IMR-90 (cell line): ENCODE measurements at regions not wholly inside any gene's neighbourhood (a gene's known extent, or its start where the extent isn't known, plus 50 kb on each side); places are given as distances from the start of the nearest gene placed in this dataset.

Experiments
- ATAC-seq: fragments of 200-7000 bp; cut with Tn5 transposase; 2 replicates; pipeline ENCODE4 v1.9.1; 2020; ENCODE audit warnings: low read depth, mild to moderate bottlenecking, moderate library complexity
- BruUV-seq: library from RNA; stranded (reverse); fragments of 400-500 nt; replicated peaks from 2 replicates; lab custom pipeline; 2021; lab: Mats Ljungman, UMichigan
- CTCF ChIA-PET: fragments of 300-600 bp; formaldehyde crosslinking; extraction: SDS; loops from one replicate; lab custom pipeline; 2021; ENCODE audit warnings: antibody characterized with exemption; lab: Yijun Ruan, JAX
- POLR2A ChIA-PET: fragments of 300-600 bp; sonication (Branson Sonifier 250); formaldehyde crosslinking; loops from one replicate; lab custom pipeline; 2022; ENCODE audit warnings: antibody characterized with exemption; ENCODE audit not compliant: unreplicated experiment; lab: Charles Lee
- DNase-seq: peaks from one replicate; pipeline ENCODE4 v3.0.0; 2013
- H2AFZ ChIP-seq: replicated peaks from 2 replicates; pipeline ENCODE3; 2013; ENCODE audit warnings: low read length, mild to moderate bottlenecking; ENCODE audit not compliant: poor library complexity
- H2AK5ac ChIP-seq: 2 replicates; pipeline ENCODE4 v1.6.1; 2013; ENCODE audit warnings: low read depth, low read length, inconsistent platforms
- H2AK9ac ChIP-seq: replicated peaks from 2 replicates; pipeline ENCODE3; 2013; ENCODE audit warnings: mild to moderate bottlenecking, low read depth, low read length, moderate library complexity; ENCODE audit not compliant: poor library complexity
- H2BK120ac ChIP-seq: 2 replicates; pipeline ENCODE4 v1.6.1; 2013; ENCODE audit warnings: low read depth, low read length, inconsistent platforms
- H2BK15ac ChIP-seq: 3 replicates; pipeline ENCODE4 v1.6.1; 2013; ENCODE audit warnings: low read depth, low read length, inconsistent platforms
- H2BK20ac ChIP-seq: 2 replicates; pipeline ENCODE4 v1.6.1; 2013; ENCODE audit warnings: low read depth, mild to moderate bottlenecking, inconsistent platforms, low read length, moderate library complexity
- H2BK5ac ChIP-seq: 2 replicates; pipeline ENCODE4 v1.6.1; 2013; ENCODE audit warnings: mild to moderate bottlenecking, low read depth, low read length, inconsistent platforms; ENCODE audit not compliant: poor library complexity, severe bottlenecking
- H3K14ac ChIP-seq: replicated peaks from 2 replicates; pipeline ENCODE4 v1.6.1; 2013; ENCODE audit warnings: low read depth, low read length, inconsistent platforms
- H3K18ac ChIP-seq: 2 replicates; pipeline ENCODE4 v1.6.1; 2013; ENCODE audit warnings: low read depth, low read length, control low read depth
- H3K23ac ChIP-seq: 2 replicates; pipeline ENCODE4 v1.6.1; 2013; ENCODE audit warnings: low read depth, low read length, inconsistent platforms
- H3K27ac ChIP-seq: 2 replicates; pipeline ENCODE4 v1.5.1; 2013; ENCODE audit warnings: mild to moderate bottlenecking, control low read depth, low read length; ENCODE audit not compliant: insufficient read depth
- H3K27me3 ChIP-seq: 2 replicates; pipeline ENCODE4 v1.6.1; 2013; ENCODE audit warnings: low read length; ENCODE audit not compliant: control insufficient read depth, insufficient read depth
- H3K36me3 ChIP-seq: 2 replicates; pipeline ENCODE4 v1.6.1; 2013; ENCODE audit warnings: low read length, mixed read lengths; ENCODE audit not compliant: control insufficient read depth, insufficient read depth
- H3K4ac ChIP-seq: 2 replicates; pipeline ENCODE4 v1.6.1; 2013; ENCODE audit warnings: low read depth, low read length, inconsistent platforms
- H3K4me1 ChIP-seq: 2 replicates; pipeline ENCODE4 v1.6.1; 2013; ENCODE audit warnings: low read length, mixed read lengths; ENCODE audit not compliant: control insufficient read depth, insufficient read depth
- H3K4me2 ChIP-seq: 2 replicates; pipeline ENCODE4 v1.6.1; 2013; ENCODE audit warnings: low read depth, mild to moderate bottlenecking, control low read depth, low read length, moderate library complexity
- H3K4me3 ChIP-seq: 2 replicates; pipeline ENCODE4 v1.5.1; 2013; ENCODE audit warnings: low read depth, mild to moderate bottlenecking, control low read depth, low read length, moderate library complexity; ENCODE audit not compliant: insufficient read depth
- H3K56ac ChIP-seq: 2 replicates; pipeline ENCODE4 v1.6.1; 2013; ENCODE audit warnings: low read length, inconsistent platforms; ENCODE audit not compliant: insufficient read depth; ENCODE audit errors: extremely low read depth
- H3K79me1 ChIP-seq, 2 experiments: 2 replicates each; pipeline ENCODE4 v1.6.1; 2013; ENCODE audit warnings: low read length in 2 of 2, inconsistent platforms in 1 of 2, low read depth in 1 of 2
- H3K9ac ChIP-seq: 2 replicates; pipeline ENCODE4 v1.6.1; 2013; ENCODE audit warnings: low read depth, low read length, control low read depth
- H3K9me1 ChIP-seq: 2 replicates; pipeline ENCODE4 v1.6.1; 2013; ENCODE audit warnings: low read length, inconsistent platforms; ENCODE audit not compliant: insufficient read depth
- H3K9me3 ChIP-seq: 2 replicates; pipeline ENCODE4 v1.6.1; 2013; ENCODE audit warnings: low read length; ENCODE audit not compliant: control insufficient read depth, insufficient read depth
- H4K20me1 ChIP-seq: 2 replicates; pipeline ENCODE4 v1.6.1; 2013; ENCODE audit warnings: low read length, inconsistent platforms; ENCODE audit not compliant: insufficient read depth
- H4K5ac ChIP-seq: 2 replicates; pipeline ENCODE4 v1.6.1; 2013; ENCODE audit warnings: mild to moderate bottlenecking, low read depth, low read length, control low read depth
- H4K8ac ChIP-seq, 2 experiments: 2 replicates each; pipeline ENCODE4 v1.6.1; 2013; ENCODE audit warnings: low read depth in 2 of 2, low read length in 2 of 2, control low read depth in 1 of 2, inconsistent platforms in 1 of 2
- H4K91ac ChIP-seq: 2 replicates; pipeline ENCODE4 v1.6.1; 2013; ENCODE audit warnings: low read depth, low read length, inconsistent platforms; ENCODE audit not compliant: insufficient read depth
- BHLHE40 ChIP-seq: fragments of 150-350 bp; IDR thresholded peaks from 2 replicates; pipeline ENCODE4 v1.6.1; 2016; ENCODE audit warnings: mild to moderate bottlenecking, low read depth, low read length
- CEBPB ChIP-seq: IDR thresholded peaks from 2 replicates; pipeline ENCODE4 v1.6.1; 2012; ENCODE audit warnings: low read depth, low read length, improper control_type of control experiment
- CHD1 ChIP-seq: IDR thresholded peaks from 2 replicates; pipeline ENCODE4 v1.6.1; 2012; ENCODE audit warnings: low read depth, low read length, improper control_type of control experiment
- ELK1 ChIP-seq: fragments of 150-350 bp; IDR thresholded peaks from 2 replicates; pipeline ENCODE4 v1.6.1; 2016; ENCODE audit warnings: low read depth, mild to moderate bottlenecking, low read length, moderate library complexity, borderline replicate concordance
- FOS ChIP-seq: fragments of 150-350 bp; IDR thresholded peaks from 2 replicates; pipeline ENCODE4 v1.6.1; 2016; ENCODE audit warnings: low read depth, low read length
- MAFK ChIP-seq: IDR thresholded peaks from 2 replicates; pipeline ENCODE4 v1.6.1; 2012; ENCODE audit warnings: low read depth, low read length, improper control_type of control experiment
- MAZ ChIP-seq: IDR thresholded peaks from 2 replicates; pipeline ENCODE4 v1.6.1; 2012; ENCODE audit warnings: low read depth, mild to moderate bottlenecking, low read length, improper control_type of control experiment, moderate library complexity, borderline replicate concordance
- MXI1 ChIP-seq: IDR thresholded peaks from 2 replicates; pipeline ENCODE4 v1.6.1; 2012; ENCODE audit warnings: low read depth, mild to moderate bottlenecking, low read length, moderate library complexity, borderline replicate concordance
- NFE2L2 ChIP-seq: fragments of 150-350 bp; IDR thresholded peaks from 2 replicates; pipeline ENCODE4 v1.6.1; 2016; ENCODE audit warnings: low read depth, mild to moderate bottlenecking, low read length
- POLR2A ChIP-seq: IDR thresholded peaks from 2 replicates; pipeline ENCODE4 v1.6.1; 2012; ENCODE audit warnings: mild to moderate bottlenecking, low read depth, low read length
- RAD21 ChIP-seq: IDR thresholded peaks from 2 replicates; pipeline ENCODE4 v1.6.1; 2012; ENCODE audit warnings: low read length, improper control_type of control experiment
- RCOR1 ChIP-seq: IDR thresholded peaks from 2 replicates; pipeline ENCODE4 v1.6.1; 2012; ENCODE audit warnings: mild to moderate bottlenecking, low read length, improper control_type of control experiment; ENCODE audit not compliant: insufficient replicate concordance
- RFX5 ChIP-seq: IDR thresholded peaks from 2 replicates; pipeline ENCODE4 v1.8.0; 2012; ENCODE audit warnings: low read depth, mild to moderate bottlenecking, low read length, moderate library complexity
- SMC3 ChIP-seq: fragments of 150-350 bp; IDR thresholded peaks from 2 replicates; pipeline ENCODE4 v1.6.1; 2016; ENCODE audit warnings: low read depth, mild to moderate bottlenecking, antibody characterized with exemption, low read length, moderate library complexity
- USF2 ChIP-seq: fragments of 150-350 bp; IDR thresholded peaks from 2 replicates; pipeline ENCODE4 v1.6.1; 2017; ENCODE audit warnings: mild to moderate bottlenecking, antibody characterized with exemption, low read length, low read depth
- WGBS, 2 experiments: methylation state at CpG; one replicate each; pipeline versions ENCODE4 v1.1.5 to v1.1.7; 2013; ENCODE audit warnings: missing lambda C conversion rate in 2 of 2; ENCODE audit not compliant: insufficient read length in 1 of 2; ENCODE audit errors: extremely low coverage in 2 of 2; 5-methylcytosine and 5-hydroxymethylcytosine counted together
- dilution Hi-C: fragments of 300-500 bp; cut with HindIII; formaldehyde crosslinking; loops from one replicate; pipeline ENCODE4 v1.14.3; 2018; ENCODE audit warnings: low sequenced_read_pairs; ENCODE audit not compliant: unreplicated experiment
- in situ Hi-C: fragments of 300-500 bp; cut with MboI; formaldehyde crosslinking; loops from 3 replicates; pipeline ENCODE4 v1.14.3; 2019; ENCODE audit warnings: low sequenced_read_pairs, inconsistent platforms, mixed read lengths
- intact Hi-C: fragments of 100-400 bp; cut with micrococcal nuclease; formaldehyde crosslinking; loops from 2 replicates; pipeline ENCODE4 v1.10.0; 2022
- TF ChIP-seq, protein P1 (sequence below): conservative IDR thresholded peaks from 2 replicates; pipeline ENCODE4 v1.5.1; 2012; ENCODE audit warnings: mild to moderate bottlenecking, low read depth, low read length, improper control_type of control experiment

GRCh38 chr1:47598357-47598756 lies 160.5 kb downstream of the FOXD2 start:
- Histone ChIP-seq H3K56ac (no peak overlapping the region), H4K8ac (no peak overlapping the region), H2AK9ac (no peak overlapping the region), H3K27me3 (peaks cover 4% of the 10 kb centered on the region; the same call in 1 of the 2 replicates), H3K4me3 (no peak overlapping the region), H4K91ac (no peak overlapping the region), H2BK15ac (no peak overlapping the region), H3K23ac (no peak overlapping the region), H2AK5ac (no peak overlapping the region), H2BK20ac (no peak overlapping the region), H3K4me1 (no peaks in the 10 kb centered on the region), H3K27ac (no peak overlapping the region), H2BK5ac (no peak overlapping the region), H3K36me3 (no peaks in the 10 kb centered on the region), H3K14ac (no peak overlapping the region), H3K9me3 (no peaks in the 10 kb centered on the region), H3K4ac (no peak overlapping the region), H2BK120ac (no peak overlapping the region), H4K20me1 (no peaks in the 10 kb centered on the region), H3K79me1 (no peaks in the 10 kb centered on the region), H2AFZ (no peak overlapping the region), H3K9me1 (no peaks in the 10 kb centered on the region), H3K4me2 (no peak overlapping the region), H4K5ac (no peak overlapping the region), H3K18ac (no peak overlapping the region), H3K9ac (no peak overlapping the region)
- intact Hi-C loops = no loop called here
- DNase-seq = no peak
- BruUV-seq = no TSS peak
- ChIA-PET CTCF (no interaction called here), POLR2A (no interaction called here)
- no peak for ATAC-seq
- in situ Hi-C loops = no loop called here
- WGBS, 2 experiments = no CpG with 5 or more reads among the region's 8 CpGs
- TF ChIP-seq POLR2A = no peak
- no peak for TF ChIP-seq MAZ
- no peak for TF ChIP-seq MXI1
- no peak for TF ChIP-seq USF2
- no peak for TF ChIP-seq BHLHE40
- TF ChIP-seq CHD1 = no peak
- TF ChIP-seq FOS = no peak
- TF ChIP-seq, protein P1, sequence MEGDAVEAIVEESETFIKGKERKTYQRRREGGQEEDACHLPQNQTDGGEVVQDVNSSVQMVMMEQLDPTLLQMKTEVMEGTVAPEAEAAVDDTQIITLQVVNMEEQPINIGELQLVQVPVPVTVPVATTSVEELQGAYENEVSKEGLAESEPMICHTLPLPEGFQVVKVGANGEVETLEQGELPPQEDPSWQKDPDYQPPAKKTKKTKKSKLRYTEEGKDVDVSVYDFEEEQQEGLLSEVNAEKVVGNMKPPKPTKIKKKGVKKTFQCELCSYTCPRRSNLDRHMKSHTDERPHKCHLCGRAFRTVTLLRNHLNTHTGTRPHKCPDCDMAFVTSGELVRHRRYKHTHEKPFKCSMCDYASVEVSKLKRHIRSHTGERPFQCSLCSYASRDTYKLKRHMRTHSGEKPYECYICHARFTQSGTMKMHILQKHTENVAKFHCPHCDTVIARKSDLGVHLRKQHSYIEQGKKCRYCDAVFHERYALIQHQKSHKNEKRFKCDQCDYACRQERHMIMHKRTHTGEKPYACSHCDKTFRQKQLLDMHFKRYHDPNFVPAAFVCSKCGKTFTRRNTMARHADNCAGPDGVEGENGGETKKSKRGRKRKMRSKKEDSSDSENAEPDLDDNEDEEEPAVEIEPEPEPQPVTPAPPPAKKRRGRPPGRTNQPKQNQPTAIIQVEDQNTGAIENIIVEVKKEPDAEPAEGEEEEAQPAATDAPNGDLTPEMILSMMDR = no peak
- no peak for TF ChIP-seq RFX5
- no peak for TF ChIP-seq RCOR1
- no peak for TF ChIP-seq CEBPB
- no peak for TF ChIP-seq RAD21
- no peak for TF ChIP-seq NFE2L2
- no peak for TF ChIP-seq MAFK
- TF ChIP-seq SMC3 = no peak
- no peak for TF ChIP-seq ELK1
- dilution Hi-C loops = no loop called here
